Skeletal muscle satellite cell (primary cell): ENCODE measurements at regions not wholly inside any gene's neighbourhood (a gene's known extent, or its start where the extent isn't known, plus 50 kb on each side); places are given as distances from the start of the nearest gene placed in this dataset.

ENCODE experiments used
- H3K27me3 ChIP-seq: 2 replicates; pipeline ENCODE4 v1.7.0; 2013; ENCODE audit warnings: low read length; ENCODE audit not compliant: control insufficient read depth, insufficient read depth
- H3K36me3 ChIP-seq: 2 replicates; pipeline ENCODE4 v1.7.0; 2013; ENCODE audit warnings: mild to moderate bottlenecking, control low read depth, low read length; ENCODE audit not compliant: insufficient read depth
- H3K4me1 ChIP-seq: 2 replicates; pipeline ENCODE4 v1.7.0; 2013; ENCODE audit warnings: low read length; ENCODE audit not compliant: control insufficient read depth, insufficient read depth
- H3K4me2 ChIP-seq: 2 replicates; pipeline ENCODE4 v1.7.0; 2013; ENCODE audit warnings: mild to moderate bottlenecking, low read length
- H3K4me3 ChIP-seq: 2 replicates; pipeline ENCODE4 v1.7.0; 2013; ENCODE audit warnings: low read length
- H3K9ac ChIP-seq: 2 replicates; pipeline ENCODE4 v1.7.0; 2013; ENCODE audit warnings: mild to moderate bottlenecking, low read depth, low read length, moderate library complexity
- H3K9me3 ChIP-seq: replicated peaks from 2 replicates; pipeline ENCODE4 v1.7.0; 2013; ENCODE audit warnings: mild to moderate bottlenecking, control low read depth, low read length

DNA sequence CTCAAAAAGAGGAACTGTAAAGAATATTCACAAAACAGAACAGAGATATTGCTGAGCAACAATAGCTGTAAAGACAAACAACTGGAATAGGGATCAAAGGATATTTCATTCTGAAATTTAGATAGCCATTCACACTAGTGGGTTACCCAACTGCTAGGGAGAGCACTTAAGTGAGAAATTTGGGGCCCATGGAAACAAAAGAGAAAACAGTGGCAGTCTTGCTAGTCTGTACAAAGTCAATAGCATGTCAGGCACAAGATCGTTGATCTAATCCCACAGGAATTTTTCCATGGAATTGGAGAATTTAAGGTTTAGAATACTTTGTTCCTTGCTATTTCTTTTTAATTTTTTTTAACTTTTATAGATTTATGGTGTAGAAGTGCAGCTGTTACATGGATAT, 467.0 kb downstream of the PCDH18 start:
- Histone ChIP-seq H3K9me3 (no peaks in the 10 kb centered on the region), H3K4me3 (no peak overlapping the region), H3K36me3 (no peaks in the 10 kb centered on the region), H3K27me3 (no peaks in the 10 kb centered on the region), H3K4me2 (no peak overlapping the region), H3K9ac (no peak overlapping the region), H3K4me1 (no peaks in the 10 kb centered on the region)

DNA sequence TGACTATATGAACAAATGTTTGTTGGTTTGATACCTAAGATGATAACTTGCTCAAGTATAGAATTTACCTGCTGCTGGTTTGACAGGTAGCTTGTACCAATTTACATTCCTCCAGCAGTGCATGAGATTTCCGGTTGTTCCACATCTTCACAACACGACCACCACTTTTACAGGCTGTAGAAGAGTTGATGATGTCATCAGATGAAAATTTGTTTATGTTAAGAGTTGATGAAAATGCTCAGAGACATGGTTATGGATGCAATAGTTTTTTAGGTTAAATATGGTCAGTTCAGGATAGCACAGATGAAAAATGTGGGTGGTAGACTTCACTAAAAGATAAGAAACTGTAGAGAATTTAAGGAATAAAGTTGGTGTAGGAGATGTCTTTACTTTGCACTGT, 468.3 kb downstream of the PCDH18 start:
- Histone ChIP-seq H3K27me3 (no peaks in the 10 kb centered on the region), H3K4me3 (no peak overlapping the region), H3K9ac (no peak overlapping the region), H3K36me3 (no peaks in the 10 kb centered on the region), H3K4me1 (no peaks in the 10 kb centered on the region), H3K4me2 (no peak overlapping the region), H3K9me3 (no peaks in the 10 kb centered on the region)

DNA sequence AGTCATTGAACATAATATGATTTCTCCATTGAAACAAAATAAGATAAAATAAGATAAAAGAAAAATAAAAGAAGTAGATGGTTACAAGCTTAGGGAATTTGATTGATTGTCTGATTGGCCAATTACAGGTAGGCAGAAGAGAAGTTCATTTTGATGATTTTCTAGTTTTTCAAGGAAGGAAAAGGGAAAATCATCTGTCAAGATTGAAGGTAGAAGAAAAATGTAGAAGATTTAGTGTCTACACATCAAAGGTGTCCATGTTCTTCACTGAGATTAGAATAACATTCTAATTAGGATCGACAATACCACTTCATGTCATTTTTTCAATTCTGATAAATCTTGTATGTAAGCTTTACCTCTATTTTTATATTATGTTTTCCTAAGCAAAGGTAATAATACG, 489.1 kb downstream of the PCDH18 start:
- no peak overlapping the region for H3K9ac ChIP-seq

DNA sequence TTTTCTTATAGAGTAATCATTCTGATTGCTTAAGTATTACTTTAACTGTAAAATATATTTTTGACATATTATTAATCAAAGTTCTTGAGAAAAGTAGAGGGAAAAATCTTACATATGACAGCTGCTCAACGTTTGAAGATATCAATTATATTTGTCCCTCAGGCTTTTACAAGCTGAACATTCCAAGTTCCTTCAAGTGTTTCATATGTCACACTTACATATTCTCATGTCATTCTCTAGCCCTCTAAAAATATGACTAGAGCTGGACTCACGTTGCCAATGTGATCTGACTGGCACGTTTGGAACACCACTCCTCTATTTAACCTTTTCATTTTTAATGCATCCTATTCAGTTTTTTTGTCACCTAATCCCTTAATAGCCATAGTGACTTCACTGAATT, 492.9 kb downstream of the PCDH18 start:
- H3K36me3 ChIP-seq = no peaks in the 10 kb centered on the region
- no peaks in the 10 kb centered on the region for H3K4me1 ChIP-seq
- no peaks in the 10 kb centered on the region for H3K9me3 ChIP-seq
- H3K4me3 ChIP-seq = no peak overlapping the region
- H3K4me2 ChIP-seq = no peak overlapping the region
- no peak overlapping the region for H3K9ac ChIP-seq
- H3K27me3 ChIP-seq = no peaks in the 10 kb centered on the region

More for the DNA sequence above, 489.1 kb downstream of the PCDH18 start:
- no peaks in the 10 kb centered on the region for H3K27me3 ChIP-seq
- no peaks in the 10 kb centered on the region for H3K4me1 ChIP-seq
- no peaks in the 10 kb centered on the region for H3K36me3 ChIP-seq
- no peak overlapping the region for H3K4me3 ChIP-seq
- H3K9me3 ChIP-seq = no peaks in the 10 kb centered on the region
- no peak overlapping the region for H3K4me2 ChIP-seq

DNA sequence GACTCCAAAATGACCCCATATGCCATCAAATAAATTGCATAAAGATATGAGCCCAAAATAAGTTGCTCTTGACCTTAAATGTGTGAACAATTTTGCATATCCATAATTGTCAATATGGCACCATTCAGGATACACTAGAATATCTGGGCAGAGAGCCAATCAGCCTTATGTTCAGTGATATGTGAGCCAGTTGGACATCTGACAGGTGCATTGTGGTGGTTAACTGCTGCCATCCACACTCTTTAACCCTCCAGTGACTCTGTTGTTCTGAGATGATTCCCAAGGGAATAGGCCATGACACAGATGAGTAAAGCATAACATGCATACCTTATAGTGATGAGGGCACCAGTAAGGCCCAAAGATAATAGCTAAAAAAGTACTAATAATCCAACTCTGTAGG, 500.1 kb downstream of the PCDH18 start:
- Histone ChIP-seq H3K4me1 (no peaks in the 10 kb centered on the region), H3K4me2 (no peak overlapping the region), H3K4me3 (no peak overlapping the region), H3K36me3 (no peaks in the 10 kb centered on the region), H3K27me3 (no peaks in the 10 kb centered on the region), H3K9me3 (no peaks in the 10 kb centered on the region), H3K9ac (no peak overlapping the region)

DNA sequence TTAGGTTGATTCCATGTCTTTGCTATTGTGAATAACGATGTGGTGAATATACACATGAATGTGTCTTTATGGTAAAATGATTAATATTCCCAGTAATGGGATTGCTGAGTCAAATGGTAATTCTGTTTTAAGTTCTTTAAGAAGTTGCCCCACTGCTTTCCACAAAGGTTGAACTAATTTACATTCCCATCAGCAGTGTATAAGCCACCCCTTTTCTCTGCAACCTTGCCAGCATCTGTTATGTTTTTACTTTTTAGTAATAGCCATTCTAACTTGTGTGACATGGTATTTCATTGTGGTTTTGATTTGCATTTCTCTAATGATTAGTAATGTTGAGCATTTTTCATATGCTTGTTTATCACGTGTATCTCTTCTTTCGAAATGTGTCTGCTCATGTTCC, 503.3 kb downstream of the PCDH18 start:
- H3K27me3 ChIP-seq = no peaks in the 10 kb centered on the region
- H3K36me3 ChIP-seq = no peaks in the 10 kb centered on the region
- H3K4me2 ChIP-seq = no peak overlapping the region
- H3K4me1 ChIP-seq = no peaks in the 10 kb centered on the region
- H3K9me3 ChIP-seq = no peaks in the 10 kb centered on the region
- no peak overlapping the region for H3K9ac ChIP-seq
- H3K4me3 ChIP-seq = no peak overlapping the region

DNA sequence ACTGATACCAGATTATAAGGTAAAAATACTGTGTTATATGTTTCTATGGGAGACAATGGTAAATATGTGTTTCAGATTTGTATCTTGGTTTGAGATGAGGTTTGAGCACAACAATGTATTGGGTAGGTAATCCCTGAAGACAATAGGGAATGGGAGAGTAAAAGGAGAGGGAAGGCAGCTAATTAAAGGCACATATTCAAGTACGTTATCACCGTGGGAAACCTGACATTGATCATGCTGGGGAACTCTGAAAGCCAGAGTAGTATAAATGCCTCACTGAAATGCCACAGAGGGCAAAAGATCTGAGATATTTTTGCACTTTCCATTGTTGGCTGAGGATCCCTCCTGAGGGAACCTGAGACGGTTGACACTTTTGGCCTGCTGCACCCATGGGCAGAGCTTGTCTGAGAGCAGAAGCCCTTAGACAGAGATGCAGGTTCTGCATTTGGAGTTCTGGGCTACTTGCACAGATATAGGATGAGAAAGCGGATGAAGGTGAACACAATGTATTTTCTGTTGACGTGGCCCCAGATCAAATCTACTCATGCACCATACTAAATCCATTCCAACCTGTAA, 506.7 kb downstream of the PCDH18 start:
- H3K9me3 ChIP-seq = no peaks in the 10 kb centered on the region
- no peaks in the 10 kb centered on the region for H3K27me3 ChIP-seq
- no peaks in the 10 kb centered on the region for H3K36me3 ChIP-seq
- H3K4me3 ChIP-seq = no peak overlapping the region
- H3K9ac ChIP-seq = no peak overlapping the region
- H3K4me2 ChIP-seq = no peak overlapping the region
- no peaks in the 10 kb centered on the region for H3K4me1 ChIP-seq

DNA sequence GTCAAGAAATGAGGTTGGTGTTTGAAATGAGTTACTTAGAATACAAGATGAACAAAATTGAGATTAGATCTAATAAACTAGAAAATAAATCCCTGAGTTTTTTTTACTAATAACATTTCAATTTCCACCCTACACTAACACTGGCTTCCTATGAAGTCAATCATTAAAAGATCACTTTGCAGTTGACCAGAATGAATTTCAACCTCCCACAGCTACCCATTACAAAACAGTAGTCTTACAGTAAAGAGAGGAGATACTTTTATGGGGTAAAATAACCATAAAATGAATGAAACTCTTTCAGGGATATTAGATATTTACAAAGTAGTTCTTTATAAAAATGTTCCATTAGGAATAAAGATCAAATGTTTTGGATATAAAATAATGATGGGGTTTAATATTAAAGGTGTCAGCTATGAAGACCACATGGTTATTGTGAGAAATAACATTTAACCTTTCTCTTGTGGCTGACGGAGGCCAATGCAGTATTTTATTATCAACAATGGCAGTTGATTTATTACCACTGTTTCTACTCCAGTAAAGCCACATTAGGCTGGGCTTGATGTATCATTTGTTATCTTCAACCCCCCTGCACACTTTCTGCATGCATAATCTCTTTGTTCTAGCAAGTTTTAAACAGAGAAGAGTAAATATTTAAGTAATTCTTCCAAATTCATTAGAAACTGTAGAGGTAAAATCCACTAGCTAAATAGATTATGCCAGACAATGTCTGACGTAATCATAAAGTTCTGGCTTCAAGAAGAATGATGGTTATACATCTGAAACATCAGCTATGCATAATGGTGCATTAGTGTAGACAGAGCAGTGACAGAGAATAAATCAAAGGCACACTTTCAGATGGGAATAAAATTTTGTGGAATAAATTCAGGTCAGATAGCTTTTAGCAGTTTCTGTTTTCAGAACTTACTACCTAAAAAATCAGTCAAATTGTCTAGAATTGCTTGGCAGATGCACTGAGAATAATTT, 516.6 kb downstream of the PCDH18 start:
- H3K9ac ChIP-seq = no peak overlapping the region
- no peaks in the 10 kb centered on the region for H3K36me3 ChIP-seq
- no peak overlapping the region for H3K4me3 ChIP-seq
- H3K4me1 ChIP-seq = no peaks in the 10 kb centered on the region
- H3K9me3 ChIP-seq = no peaks in the 10 kb centered on the region
- no peak overlapping the region for H3K4me2 ChIP-seq
- H3K27me3 ChIP-seq = no peaks in the 10 kb centered on the region

DNA sequence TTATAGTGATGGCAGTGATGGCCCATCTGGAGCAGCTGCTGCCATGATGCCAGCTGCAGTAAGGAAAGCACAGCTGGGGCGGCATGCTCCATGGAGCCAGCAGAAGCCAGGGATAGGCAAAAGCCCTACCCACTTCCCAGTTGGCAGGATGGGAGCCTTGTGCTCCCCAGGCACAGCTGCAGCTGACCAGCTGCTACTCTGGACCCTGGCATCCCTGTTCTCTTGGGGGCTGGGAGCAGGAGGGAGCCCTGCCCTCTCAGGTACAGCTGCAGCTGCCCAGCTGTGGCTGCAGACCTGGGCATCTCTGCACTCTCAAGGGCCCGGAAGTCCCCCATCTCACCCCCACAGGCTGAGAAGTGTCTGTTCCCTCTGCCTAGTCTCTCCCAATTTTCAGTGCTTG, 531.9 kb downstream of the PCDH18 start:
- Histone ChIP-seq H3K4me1 (no peaks in the 10 kb centered on the region), H3K9ac (no peak overlapping the region), H3K9me3 (no peaks in the 10 kb centered on the region), H3K4me2 (no peak overlapping the region), H3K27me3 (no peaks in the 10 kb centered on the region), H3K36me3 (no peaks in the 10 kb centered on the region), H3K4me3 (no peak overlapping the region)

DNA sequence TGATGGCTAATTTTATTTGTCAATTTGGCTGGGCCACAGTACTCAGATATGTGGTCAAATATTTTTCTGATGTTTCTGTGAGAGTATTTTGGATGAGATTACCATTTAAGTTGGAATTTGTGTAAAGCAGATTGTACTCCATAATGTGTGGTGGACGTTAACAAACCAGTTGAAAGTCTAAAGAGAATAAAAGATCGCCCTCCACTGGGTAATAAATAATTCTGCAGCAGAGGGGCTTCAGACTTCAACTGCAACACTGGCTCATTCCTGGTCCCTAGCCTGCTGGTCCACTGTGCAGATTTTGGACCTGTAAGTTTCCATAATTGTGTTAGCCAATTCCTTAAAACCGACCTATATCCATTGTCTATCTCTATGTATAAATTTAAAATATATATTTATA, 540.3 kb downstream of the PCDH18 start:
- H3K4me3 ChIP-seq = no peak overlapping the region
- no peaks in the 10 kb centered on the region for H3K9me3 ChIP-seq
- H3K36me3 ChIP-seq = no peaks in the 10 kb centered on the region
- H3K4me1 ChIP-seq = no peaks in the 10 kb centered on the region
- H3K9ac ChIP-seq = no peak overlapping the region
- H3K4me2 ChIP-seq = no peak overlapping the region
- H3K27me3 ChIP-seq = no peaks in the 10 kb centered on the region

DNA sequence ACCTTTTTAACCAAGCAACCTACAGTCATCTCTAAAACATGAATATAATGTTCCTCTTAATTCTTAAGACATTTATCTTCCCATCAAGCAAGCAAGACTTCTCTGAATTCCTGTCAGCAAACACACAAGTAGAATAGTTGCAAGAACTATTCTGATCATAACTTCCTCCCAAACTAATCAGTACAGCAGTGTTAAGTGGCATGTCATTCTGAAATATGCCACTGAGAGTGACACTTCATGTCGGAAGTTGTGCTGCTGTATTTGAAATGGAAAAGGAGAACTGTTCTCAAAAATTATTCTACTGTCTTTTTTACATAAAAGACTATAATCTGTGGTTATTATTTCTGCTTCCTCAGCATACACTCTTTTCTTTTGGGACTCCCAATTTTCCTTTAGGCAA, 546.6 kb downstream of the PCDH18 start:
- no peaks in the 10 kb centered on the region for H3K36me3 ChIP-seq
- no peak overlapping the region for H3K9ac ChIP-seq
- no peaks in the 10 kb centered on the region for H3K9me3 ChIP-seq
- no peaks in the 10 kb centered on the region for H3K4me1 ChIP-seq
- H3K27me3 ChIP-seq = no peaks in the 10 kb centered on the region
- H3K4me2 ChIP-seq = no peak overlapping the region
- H3K4me3 ChIP-seq = no peak overlapping the region

DNA sequence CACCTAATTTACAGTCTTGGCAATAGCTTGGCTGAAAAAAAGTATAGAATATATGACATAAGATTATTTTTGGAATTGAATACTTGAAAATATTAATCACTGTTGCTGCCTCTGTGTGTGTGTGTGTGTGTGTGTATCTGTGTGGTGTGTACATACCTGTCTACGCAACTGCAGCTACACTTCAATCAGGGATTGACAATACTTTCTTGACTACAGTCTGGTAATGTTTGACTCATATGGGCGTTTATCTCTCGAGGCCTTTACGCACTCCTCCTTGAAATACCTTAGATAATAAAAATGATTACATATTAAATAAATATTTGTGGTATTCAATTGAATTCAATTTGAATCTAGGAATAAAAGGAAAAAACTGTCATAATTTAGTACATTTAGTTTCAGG, 565.2 kb downstream of the PCDH18 start:
- H3K4me3 ChIP-seq = no peak overlapping the region
- no peak overlapping the region for H3K9ac ChIP-seq
- no peaks in the 10 kb centered on the region for H3K36me3 ChIP-seq
- no peaks in the 10 kb centered on the region for H3K9me3 ChIP-seq
- no peak overlapping the region for H3K4me2 ChIP-seq
- H3K27me3 ChIP-seq = no peaks in the 10 kb centered on the region
- no peaks in the 10 kb centered on the region for H3K4me1 ChIP-seq
